ENCODE measurements at regions not wholly inside any gene's neighbourhood (a gene's known extent, or its start where the extent isn't known, plus 50 kb on each side); places are given as distances from the start of the nearest gene placed in this dataset.

DNA sequence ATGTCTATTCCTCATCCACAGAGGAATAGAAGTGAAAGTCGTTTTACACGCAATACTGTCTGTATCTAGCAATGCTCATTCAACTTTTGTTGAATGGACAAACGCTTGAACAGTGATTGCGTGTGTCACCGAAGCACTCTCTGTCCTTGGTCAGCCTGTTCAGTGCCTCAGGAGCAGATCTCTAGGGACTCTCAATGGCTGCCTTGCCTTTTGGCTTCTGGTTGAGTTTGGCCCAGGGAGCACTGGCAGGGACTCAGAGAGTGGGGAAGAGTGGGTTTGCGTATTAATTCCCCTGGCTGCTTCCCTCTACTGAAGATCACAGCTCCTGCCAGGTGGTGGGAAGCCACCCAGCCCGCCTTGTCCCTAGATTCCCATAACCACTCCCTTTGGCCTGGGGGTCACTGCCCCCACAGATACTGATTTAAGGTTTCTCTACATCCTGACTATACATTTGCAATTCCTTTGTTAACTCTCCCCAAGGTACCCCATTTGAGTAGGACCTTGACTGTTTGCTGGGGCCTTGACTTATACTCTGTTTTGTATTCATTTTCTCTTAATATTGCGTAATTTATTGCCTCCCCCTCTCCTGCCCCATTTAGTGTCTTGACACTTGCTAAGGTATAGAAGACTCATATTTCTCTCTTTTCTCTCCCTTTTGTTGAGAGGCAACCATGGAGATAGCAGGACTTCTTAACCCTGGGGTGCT is 61.7 kb upstream of the USP24 start:
- Histone ChIP-seq H3K4ac (replicated peaks; ENCODE audit: insufficient read length, low read depth, low read length) (no peak overlapping the region), H4K91ac (replicated peaks; ENCODE audit: insufficient read length, low read length) (no peak overlapping the region), H2AK5ac (ENCODE audit: low read depth, low read length) (no peak overlapping the region), H2BK15ac (ENCODE audit: low read length) (peak overlapping the region; percentile 9; the same call in 1 of the 2 replicates), H3K18ac (ENCODE audit: extremely low read depth, low read length) (no peak overlapping the region), H4K8ac (ENCODE audit: extremely low read depth, insufficient read depth, low read length) (no peak overlapping the region), H2BK120ac (replicated peaks; ENCODE audit: low read depth, low read length) (no peak overlapping the region), H3K56ac (replicated peaks; ENCODE audit: insufficient read length, low read depth, low read length) (no peak overlapping the region), H3K79me2 (ENCODE audit: control insufficient read depth in 1 of 2, insufficient read depth in 2 of 2, low read length in 2 of 2) (no peaks in the 10 kb centered on the region), H3K79me1 (ENCODE audit: low read depth, low read length) (no peaks in the 10 kb centered on the region), H4K20me1 (replicated peaks in 1 of 2; ENCODE audit: control insufficient read depth in 1 of 2, insufficient read depth in 2 of 2, low read length in 2 of 2) (no peaks in the 10 kb centered on the region), H3K9me3 (ENCODE audit: insufficient read depth in 2 of 2, low read depth in 1 of 2, low read length in 1 of 2) (no peaks in the 10 kb centered on the region), H3K4me1 (replicated peaks in 1 of 4; ENCODE audit: control insufficient read depth in 3 of 4, insufficient read depth in 4 of 4, low read length in 3 of 4) (peaks cover 0 to 10% (median 4%) of the 10 kb centered on the region in 4 experiments; a peak in 5 of 7 replicates), H3K27me3 (replicated peaks in 1 of 4; ENCODE audit: control insufficient read depth in 3 of 4, extremely low read depth in 1 of 4, insufficient read depth in 3 of 4, low read length in 3 of 4) (no peaks in the 10 kb centered on the region), H3K27ac (ENCODE audit: low read depth, low read length) (no peak overlapping the region), H2BK12ac (ENCODE audit: low read depth, low read length) (peak overlapping the region; percentile 1; the same call in 1 of the 2 replicates), H2AFZ (ENCODE audit: low read length) (no peak overlapping the region), H4K5ac (ENCODE audit: insufficient read length, low read depth, low read length) (no peak overlapping the region), H2BK20ac (ENCODE audit: low read length) (no peak overlapping the region), H2BK5ac (ENCODE audit: low read depth, low read length) (no peak overlapping the region), H3K4me2 (ENCODE audit: insufficient read depth in 1 of 2, low read depth in 2 of 2, low read length in 2 of 2) (no peak overlapping the region), H3K4me3 (ENCODE audit: extremely low read depth in 1 of 4, insufficient read depth in 2 of 4, low read depth in 3 of 4, low read length in 4 of 4) (no peak overlapping the region), H3K14ac (ENCODE audit: insufficient read length) (no peak overlapping the region), H3K36me3 (ENCODE audit: control insufficient read depth in 2 of 4, insufficient read depth in 4 of 4, low read length in 3 of 4) (no peaks in the 10 kb centered on the region), H3K23ac (ENCODE audit: insufficient read length) (no peak overlapping the region), H3K9ac (replicated peaks in 1 of 4; ENCODE audit: extremely low read depth in 1 of 4, low read depth in 3 of 4, low read length in 3 of 4) (no peak overlapping the region), H3K23me2 (ENCODE audit: low read depth, low read length) (no peaks in the 10 kb centered on the region)
- DNase-seq (ENCODE audit: low read depth in 1 of 2, low spot score in 2 of 2): no peak
- 86% methylated on average over 8 of the region's 8 CpGs; no CpG with 5 or more reads in 1 of the 2 experiments for WGBS, 2 experiments (ENCODE audit: extremely low coverage in 1 of 2, insufficient coverage in 1 of 2, insufficient read length in 1 of 2, insufficient replicate concordance in 2 of 2, low coverage in 1 of 2, low lambda C conversion rate in 2 of 2, missing lambda C conversion rate in 1 of 2)
- TF ChIP-seq, protein P1, sequence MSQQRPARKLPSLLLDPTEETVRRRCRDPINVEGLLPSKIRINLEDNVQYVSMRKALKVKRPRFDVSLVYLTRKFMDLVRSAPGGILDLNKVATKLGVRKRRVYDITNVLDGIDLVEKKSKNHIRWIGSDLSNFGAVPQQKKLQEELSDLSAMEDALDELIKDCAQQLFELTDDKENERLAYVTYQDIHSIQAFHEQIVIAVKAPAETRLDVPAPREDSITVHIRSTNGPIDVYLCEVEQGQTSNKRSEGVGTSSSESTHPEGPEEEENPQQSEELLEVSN (IDR thresholded peaks at IDR 0.05): no peak
- TF ChIP-seq GABPA (IDR thresholded peaks at IDR 0.05; ENCODE audit: borderline replicate concordance, insufficient read depth, low read length) (no peak), CEBPB (IDR thresholded peaks at IDR 0.05; ENCODE audit: low read depth, low read length) (peak; percentile 94), CREB1 (IDR thresholded peaks at IDR 0.05) (no peak)
- ChIA-PET POLR2A (ENCODE audit: partially characterized antibody) (no interaction called here), CTCF (ENCODE audit: partially characterized antibody) (interaction anchor here (0.7 to 12.0 kb wide), 15 partner anchors 14 to 176 kb away, joined by 3 to 148 read pairs (median 5); no protein-coding TSS in a partner anchor)
- no peak for FAIRE-seq
